Transverse colon (tissue), 3 donors: ENCODE measurements at regions not wholly inside any gene's neighbourhood (a gene's known extent, or its start where the extent isn't known, plus 50 kb on each side); places are given as distances from the start of the nearest gene placed in this dataset.

Experiments used
- CTCF ChIP-seq, 5 experiments: fragments of 200-600 bp in 3 of 5; fragments of 450-650 bp in 2 of 5; sonication (generic) in 3 of 5; IDR thresholded peaks; 1 replicate in 2 of 5; 2 replicates in 3 of 5; pipeline ENCODE4 v1.5.1; 2016 to 2017; ENCODE audit warnings: antibody characterized with exemption in 5 of 5, inconsistent platforms in 3 of 5, mild to moderate bottlenecking in 2 of 5, moderate library complexity in 1 of 5
- POLR2A ChIP-seq: fragments of 450-650 bp; IDR thresholded peaks from one replicate; pipeline ENCODE4 v1.6.1; 2016; ENCODE audit warnings: antibody characterized with exemption, mild to moderate bottlenecking, moderate library complexity

DNA sequence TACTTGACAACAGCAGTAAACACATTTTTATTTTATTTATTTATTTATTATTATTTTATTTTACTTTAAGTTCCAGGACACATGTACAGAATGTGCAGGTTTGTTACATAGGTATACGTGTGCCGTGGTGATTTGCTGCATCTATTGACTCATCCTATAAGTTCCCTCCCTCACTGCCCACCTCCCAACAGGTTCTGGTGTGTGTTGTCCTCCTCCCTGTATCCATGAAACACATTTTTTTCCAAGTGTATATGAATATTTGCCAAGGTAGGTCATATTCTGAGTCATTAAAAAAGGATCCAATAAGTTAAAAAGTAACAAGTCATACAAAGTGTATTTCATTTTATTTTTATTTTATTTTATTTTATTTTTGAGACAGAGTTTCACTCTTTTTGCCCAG is 567.3 kb upstream of the KCNMB2 start:
- no peak for TF ChIP-seq CTCF (IDR thresholded peaks at IDR 0.05)
- no peak for TF ChIP-seq POLR2A
